A549 (cell line): ENCODE measurements at regions not wholly inside any gene's neighbourhood (a gene's known extent, or its start where the extent isn't known, plus 50 kb on each side); places are given as distances from the start of the nearest gene placed in this dataset.

Source experiments
- ATAC-seq, 2 experiments: fragments of 200-7000 bp in 1 of 2; fragments of >200 bp in 1 of 2; cut with Nextera tagmentation in 1 of 2; cut with Tn5 transposase in 1 of 2; 3 replicates each; pipeline versions ENCODE4 v1.8.0 to v1.9.1; 2018 to 2020; ENCODE audit warnings: mild to moderate bottlenecking in 1 of 2, moderate library complexity in 1 of 2
- CTCF ChIA-PET: fragments of 300-600 bp; sonication (Branson Sonifier 250); formaldehyde crosslinking; extraction: SDS; loops from one replicate; lab custom pipeline; 2021; ENCODE audit warnings: antibody characterized with exemption, inconsistent platforms; lab: Yijun Ruan, JAX
- POLR2A ChIA-PET: fragments of 350-600 bp; formaldehyde crosslinking; extraction: SDS; loops from one replicate; lab custom pipeline; 2021; ENCODE audit warnings: antibody characterized with exemption, inconsistent platforms; lab: Yijun Ruan, JAX
- DNase-seq, 2 experiments: peaks; one replicate each; pipeline versions ENCODE4 v3.0.0 to v3.0.0-alpha.2; 2011 to 2016; ENCODE audit warnings: low read depth in 1 of 2, low spot score in 1 of 2
- FAIRE-seq: peaks from 2 replicates; lab custom pipeline; 2011; peaks lifted over from hg19 to GRCh38; lab: Jason Lieb, UNC
- H3K27ac ChIP-seq, 2 experiments: fragments of >200 bp; sonication (Bioruptor Twin); formaldehyde crosslinking; 3 replicates each; pipeline ENCODE4 v1.5.1; 2016 to 2017
- H3K4me1 ChIP-seq: fragments of >200 bp; sonication (Bioruptor Twin); formaldehyde crosslinking; 3 replicates; pipeline ENCODE4 v1.6.1; 2016
- H3K4me2 ChIP-seq: fragments of >200 bp; sonication (Bioruptor Twin); formaldehyde crosslinking; 3 replicates; pipeline ENCODE4 v1.6.1; 2016
- H3K4me3 ChIP-seq: fragments of >200 bp; sonication (Bioruptor Twin); formaldehyde crosslinking; 3 replicates; pipeline ENCODE4 v1.5.1; 2016
- H3K9me3 ChIP-seq: fragments of >200 bp; sonication (Bioruptor Twin); formaldehyde crosslinking; 3 replicates; pipeline ENCODE4 v1.6.1; 2016
- ATOH8 ChIP-seq: fragments of 250-450 bp; sonication (Bioruptor Pico); IDR thresholded peaks from 2 replicates; pipeline ENCODE4 v1.5.0; 2020; ENCODE audit warnings: low read depth, mild to moderate bottlenecking, moderate library complexity
- BCL3 ChIP-seq: fragments of >200 bp; sonication (Bioruptor Twin); formaldehyde crosslinking; IDR thresholded peaks from 3 replicates; pipeline ENCODE4 v1.6.1; 2016
- CBX8 ChIP-seq: fragments of 200-600 bp; sonication (generic); IDR thresholded peaks from 2 replicates; pipeline ENCODE4 v1.6.1; 2016
- CHD4 ChIP-seq: fragments of 200-600 bp; sonication (generic); IDR thresholded peaks from 2 replicates; pipeline ENCODE4 v1.6.1; 2016; ENCODE audit warnings: antibody characterized with exemption, mild to moderate bottlenecking, borderline replicate concordance
- EP300 ChIP-seq, 2 experiments: fragments of >200 bp; sonication (Bioruptor Twin); formaldehyde crosslinking; IDR thresholded peaks; 2 replicates in 1 of 2; 3 replicates in 1 of 2; pipeline ENCODE4 v1.6.1; 2016 to 2017
- HES2 ChIP-seq: fragments of >200 bp; sonication (Bioruptor Twin); formaldehyde crosslinking; IDR thresholded peaks from 2 replicates; pipeline ENCODE4 v1.6.1; 2016
- HEYL ChIP-seq: fragments of 250-450 bp; sonication (Bioruptor Pico); IDR thresholded peaks from 2 replicates; pipeline ENCODE4 v1.8.0; 2021; ENCODE audit warnings: mild to moderate bottlenecking, moderate library complexity
- HOXA7 ChIP-seq: fragments of 250-450 bp; sonication (Bioruptor Pico); IDR thresholded peaks from 2 replicates; pipeline ENCODE4 v1.5.0; 2020; ENCODE audit warnings: mild to moderate bottlenecking, moderate library complexity
- JUN ChIP-seq, 2 experiments: fragments of >200 bp; sonication (Bioruptor Twin); formaldehyde crosslinking; IDR thresholded peaks; 2 replicates in 1 of 2; 3 replicates in 1 of 2; pipeline ENCODE4 v1.6.1; 2016 to 2017
- JUNB ChIP-seq: fragments of >200 bp; sonication (Bioruptor Twin); formaldehyde crosslinking; IDR thresholded peaks from 2 replicates; pipeline ENCODE4 v1.6.1; 2016
- MAX ChIP-seq: IDR thresholded peaks from 2 replicates; pipeline ENCODE4 v1.6.1; 2012
- NFE2L2 ChIP-seq: fragments of 150-350 bp; conservative IDR thresholded peaks from 2 replicates; pipeline ENCODE4 v1.6.1; 2014; ENCODE audit warnings: low read length
- PHF8 ChIP-seq: fragments of 200-600 bp; sonication (generic); IDR thresholded peaks from 2 replicates; pipeline ENCODE4 v1.6.1; 2016; ENCODE audit warnings: low read depth, mild to moderate bottlenecking, antibody characterized with exemption, moderate library complexity, borderline replicate concordance
- POLR2AphosphoS2 ChIP-seq: conservative IDR thresholded peaks from 2 replicates; pipeline ENCODE4 v1.6.1; 2012; ENCODE audit warnings: low read length, improper control_type of control experiment, inconsistent platforms
- SREBF2 ChIP-seq: fragments of 450-650 bp; IDR thresholded peaks from 2 replicates; pipeline ENCODE4 v1.6.1; 2014; ENCODE audit warnings: mild to moderate bottlenecking, moderate library complexity
- TFCP2L1 ChIP-seq: fragments of 250-450 bp; sonication (Bioruptor Pico); IDR thresholded peaks from 2 replicates; pipeline ENCODE4 v1.5.0; 2021; ENCODE audit warnings: mild to moderate bottlenecking
- USF2 ChIP-seq: fragments of 450-650 bp; IDR thresholded peaks from 2 replicates; pipeline ENCODE4 v1.6.1; 2014; ENCODE audit warnings: antibody characterized with exemption
- ZC3H11A ChIP-seq: fragments of 450-650 bp; IDR thresholded peaks from 2 replicates; pipeline ENCODE4 v1.6.1; 2014; ENCODE audit warnings: antibody characterized with exemption, mild to moderate bottlenecking
- ZNF302 ChIP-seq: fragments of 250-450 bp; sonication (Bioruptor Pico); IDR thresholded peaks from 2 replicates; pipeline ENCODE4 v1.9.0; 2021; ENCODE audit warnings: inconsistent platforms, mild to moderate bottlenecking, moderate library complexity
- WGBS: methylation state at CpG from one replicate; pipeline ENCODE4 v1.1.6; 2017; ENCODE audit errors: missing lambda C conversion rate; 5-methylcytosine and 5-hydroxymethylcytosine counted together
- small RNA-seq, 6 experiments: library from RNA; depleted of rRNA; stranded (forward); fragments of <200 nt; gene quantifications; one replicate each; pipeline ENCODE3, GENCODE V24; 2012

GRCh38 chr5:59943452-59944113 lies 50.1 kb upstream of the PDE4D start:
- TF ChIP-seq HES2: no peak
- no peak for TF ChIP-seq CBX8
- TF ChIP-seq HEYL (CRISPR knock-in tag): no peak
- no peak for TF ChIP-seq TFCP2L1 (CRISPR knock-in tag)
- TF ChIP-seq JUN (IDR thresholded peaks at IDR 0.05): no peak
- no peak for TF ChIP-seq EP300 (IDR thresholded peaks at IDR 0.05)
- no peak for TF ChIP-seq ZC3H11A
- no peak for TF ChIP-seq NFE2L2
- no peak for TF ChIP-seq ATOH8 (CRISPR knock-in tag)
- no peak for TF ChIP-seq HOXA7 (CRISPR knock-in tag)
- no peak for TF ChIP-seq BCL3
- TF ChIP-seq JUNB: no peak
- no peak for TF ChIP-seq POLR2AphosphoS2
- TF ChIP-seq PHF8: no peak
- TF ChIP-seq USF2: no peak
- no peak for TF ChIP-seq CHD4
- TF ChIP-seq SREBF2: no peak
- TF ChIP-seq MAX: no peak
- no peak for TF ChIP-seq ZNF302 (CRISPR knock-in tag)
- no peak for FAIRE-seq
- Histone ChIP-seq H3K4me1 (no peaks in the 10 kb centered on the region), H3K4me3 (no peak overlapping the region), H3K9me3 (no peaks in the 10 kb centered on the region), H3K27ac (no peak overlapping the region), H3K4me2 (no peak overlapping the region)
- ATAC-seq: no peak; a peak in 1 of 6 replicates
- ChIA-PET CTCF (interaction anchor here (0.6 kb wide), 2 partner anchors 42 to 454 kb away, joined by 3 to 4 read pairs; no protein-coding TSS in a partner anchor), POLR2A (no interaction called here)
- 52% methylated on average over 6 of the region's 6 CpGs for WGBS
- no peak for DNase-seq

Small RNAs in the stretch of these regions (small RNA-seq; reads per million reads assigned to genes)
- 0 to 23.4 (median 0.10) reads per million in 6 experiments for gene RNU6-806P
